B cell (primary cell): ENCODE measurements at regions not wholly inside any gene's neighbourhood (a gene's known extent, or its start where the extent isn't known, plus 50 kb on each side); places are given as distances from the start of the nearest gene placed in this dataset.
"Not testable (repeated sequence)": the region's sequence is repeated elsewhere in the genome, so short reads cannot be mapped to it uniquely, and the experiment has no call there.

Source experiments
- ATAC-seq: fragments of 200-7000 bp; cut with Tn5 transposase; one replicate; pipeline ENCODE4 v1.10.0; 2021; ENCODE audit warnings: low read depth, mild to moderate bottlenecking, moderate number of reproducible peaks, moderate library complexity
- CTCF ChIA-PET: fragments of 350-600 bp; sonication (Branson Sonifier 250); formaldehyde crosslinking; loops from one replicate; lab custom pipeline; 2021; ENCODE audit warnings: antibody characterized with exemption, inconsistent platforms; lab: Charles Lee
- POLR2A ChIA-PET: fragments of 350-600 bp; sonication (Branson Sonifier 250); formaldehyde crosslinking; loops from one replicate; lab custom pipeline; 2021; ENCODE audit warnings: antibody characterized with exemption; lab: Charles Lee
- DNase-seq: peaks from one replicate; pipeline ENCODE4 v3.0.0; 2013
- H2AFZ ChIP-seq: 2 replicates; pipeline ENCODE4 v1.6.1; 2012; ENCODE audit warnings: mild to moderate bottlenecking, low read depth, low read length; ENCODE audit not compliant: insufficient read depth, poor library complexity, severe bottlenecking
- H3K27ac ChIP-seq, 2 donors: 1 replicate in 1 of 2; 2 replicates in 1 of 2; pipeline ENCODE4 v1.5.1; 2012 to 2013; ENCODE audit warnings: low read length in 2 of 2, mild to moderate bottlenecking in 2 of 2, moderate library complexity in 1 of 2
- H3K27me3 ChIP-seq, 4 experiments: fragments of 200-600 bp in 1 of 4; sonication (generic) in 1 of 4; replicated peaks in 1 of 4; 1 replicate in 2 of 4; 2 replicates in 2 of 4; pipeline versions ENCODE4 v1.6.1 to v1.7.0; 2013 to 2016; ENCODE audit warnings: low read length in 3 of 4, mild to moderate bottlenecking in 2 of 4, mixed read lengths in 1 of 4, moderate library complexity in 1 of 4; ENCODE audit not compliant: insufficient read depth in 4 of 4, control insufficient read depth in 3 of 4; ENCODE audit errors: control extremely low read depth in 1 of 4
- H3K36me3 ChIP-seq, 2 experiments: replicated peaks in 1 of 2; 1 replicate in 1 of 2; 2 replicates in 1 of 2; pipeline versions ENCODE4 v1.6.1 to v1.7.1; 2013; ENCODE audit warnings: low read length in 1 of 2; ENCODE audit not compliant: insufficient read depth in 2 of 2, control insufficient read depth in 1 of 2; ENCODE audit errors: control extremely low read depth in 1 of 2, extremely low read depth in 1 of 2
- H3K4me1 ChIP-seq, 2 donors: fragments of 200-600 bp in 1 of 2; sonication (generic) in 1 of 2; 1 replicate in 1 of 2; 2 replicates in 1 of 2; pipeline versions ENCODE4 v1.5.1 to v1.6.1; 2013 to 2017; ENCODE audit warnings: low read length in 2 of 2; ENCODE audit not compliant: control insufficient read depth in 2 of 2, insufficient read depth in 2 of 2
- H3K4me2 ChIP-seq: replicated peaks from 2 replicates; pipeline ENCODE3; 2012; ENCODE audit warnings: mild to moderate bottlenecking, low read depth, low read length; ENCODE audit not compliant: poor library complexity, severe bottlenecking
- H3K4me3 ChIP-seq, 5 experiments: fragments of 200-600 bp in 1 of 5; sonication (generic) in 1 of 5; 1 replicate in 3 of 5; 2 replicates in 2 of 5; pipeline versions ENCODE4 v1.5.1 to v1.7.0; 2011 to 2016; ENCODE audit warnings: low read length in 4 of 5, mild to moderate bottlenecking in 4 of 5, low read depth in 2 of 5, control low read depth in 1 of 5, moderate library complexity in 1 of 5; ENCODE audit not compliant: insufficient read depth in 1 of 5; ENCODE audit errors: control extremely low read depth in 1 of 5, extremely low read depth in 1 of 5
- H3K79me2 ChIP-seq: fragments of 200-600 bp; sonication (generic); one replicate; pipeline ENCODE4 v1.6.0; 2016; ENCODE audit warnings: low read length; ENCODE audit not compliant: control insufficient read depth, insufficient read depth
- H3K9ac ChIP-seq: fragments of 200-600 bp; sonication (generic); 2 replicates; pipeline ENCODE4 v1.6.1; 2017; ENCODE audit warnings: mild to moderate bottlenecking, low read length, moderate library complexity
- H3K9me3 ChIP-seq, 3 donors: one replicate each; pipeline versions ENCODE4 v1.6.1 to v1.7.1; 2013; ENCODE audit warnings: low read length in 2 of 3; ENCODE audit not compliant: control insufficient read depth in 2 of 3, insufficient read depth in 1 of 3; ENCODE audit errors: control extremely low read depth in 1 of 3
- H4K20me1 ChIP-seq: 2 replicates; pipeline ENCODE4 v1.6.0; 2012; ENCODE audit warnings: mild to moderate bottlenecking, low read length; ENCODE audit not compliant: insufficient read depth, control insufficient read depth, poor library complexity, severe bottlenecking
- H3K27ac Mint-ChIP-seq: one replicate; pipeline ENCODE4 v1.8.0; 2021; ENCODE audit warnings: mixed read lengths
- H3K27me3 Mint-ChIP-seq: one replicate; pipeline ENCODE4 v1.8.0; 2021; ENCODE audit warnings: mixed read lengths
- H3K4me1 Mint-ChIP-seq: one replicate; pipeline ENCODE4 v1.8.0; 2021; ENCODE audit warnings: mixed read lengths
- H3K4me3 Mint-ChIP-seq: one replicate; pipeline ENCODE4 v1.8.0; 2021; ENCODE audit warnings: mixed read lengths
- H3K9me3 Mint-ChIP-seq: one replicate; pipeline ENCODE4 v1.8.0; 2022; ENCODE audit warnings: mixed read lengths; ENCODE audit not compliant: insufficient read depth
- CTCF ChIP-seq: fragments of 200-600 bp; IDR thresholded peaks from one replicate; pipeline ENCODE4 v1.8.0; 2022; ENCODE audit warnings: antibody characterized with exemption, mild to moderate bottlenecking
- EZH2 ChIP-seq: IDR thresholded peaks from 2 replicates; pipeline ENCODE4 v1.6.1; 2012; ENCODE audit warnings: borderline replicate concordance, low read depth, mild to moderate bottlenecking, moderate library complexity, low read length; ENCODE audit not compliant: insufficient read depth, poor library complexity, severe bottlenecking
- WGBS: methylation state at CpG from one replicate; pipeline ENCODE4 v1.1.5; 2013; ENCODE audit warnings: missing lambda C conversion rate; ENCODE audit not compliant: insufficient coverage; 5-methylcytosine and 5-hydroxymethylcytosine counted together
- intact Hi-C: fragments of 100-400 bp; cut with micrococcal nuclease; formaldehyde crosslinking; loops from one replicate; pipeline ENCODE4 v1.10.0; 2022

GRCh38 chr1:148386617-148387016, 96.5 kb downstream of the PPIAL4G start:
- Mint-ChIP-seq H3K9me3 (no peaks in the 10 kb centered on the region), H3K27me3 (no peaks in the 10 kb centered on the region), H3K27ac (peak overlapping the region; percentile 80), H3K4me3 (peak overlapping the region; percentile 16), H3K4me1 (peaks cover 53% of the 10 kb centered on the region)
- Histone ChIP-seq H3K36me3 (no peaks in the 10 kb centered on the region), H3K9ac (no peak overlapping the region), H3K27ac (peak overlapping the region in 1 of 2 donors; percentile 75), H3K79me2 (peaks cover 36% of the 10 kb centered on the region), H3K4me2 (no peak overlapping the region), H2AFZ (no peak overlapping the region), H3K9me3 (peaks cover 0 to 2% (median 0%) of the 10 kb centered on the region in 3 donors), H3K27me3 (no peaks in the 10 kb centered on the region), H3K4me3 (no peak overlapping the region), H4K20me1 (no peaks in the 10 kb centered on the region), H3K4me1 (peaks cover 35 to 39% of the 10 kb centered on the region in 2 donors)
- no peak for TF ChIP-seq CTCF
- no peak for TF ChIP-seq EZH2
- WGBS = no CpG with 5 or more reads among the region's 1 CpG
- DNase-seq = no peak
- no peak for ATAC-seq
- intact Hi-C loops = no loop called here
- POLR2A ChIA-PET = interaction anchor here (1.1 kb wide), 1 partner anchor 52 kb away, joined by 3 read pairs; no protein-coding TSS in a partner anchor
- CTCF ChIA-PET = interaction anchor here (1.1 kb wide), 1 partner anchor 42 kb away, joined by 3 read pairs; no protein-coding TSS in a partner anchor

GRCh38 chr1:148386031-148386398, 97.1 kb downstream of the PPIAL4G start:
- intact Hi-C loops, H2AFZ ChIP-seq, H3K27me3 ChIP-seq, ATAC-seq, H3K9me3 Mint-ChIP-seq, POLR2A ChIA-PET, DNase-seq, H3K9ac ChIP-seq, H3K4me3 ChIP-seq, H3K9me3 ChIP-seq, H3K36me3 ChIP-seq, H3K27me3 Mint-ChIP-seq, H4K20me1 ChIP-seq: not testable (repeated sequence)
- peaks cover 35 to 39% of the 10 kb centered on the region in 2 donors for H3K4me1 ChIP-seq
- H3K79me2 ChIP-seq = peaks cover 36% of the 10 kb centered on the region
- Mint-ChIP-seq H3K4me3 (peak overlapping the region; percentile 42), H3K27ac (peak overlapping the region; percentile 80), H3K4me1 (peaks cover 53% of the 10 kb centered on the region)
- peak overlapping the region; percentile 48 to 75 for H3K27ac ChIP-seq
- 71% methylated on average over 1 of the region's 4 CpGs for WGBS
- peak overlapping the region; percentile 31 for H3K4me2 ChIP-seq
- CTCF ChIA-PET = interaction anchor here (0.9 to 1.5 kb wide), 2 partner anchors 13 to 18 kb away, joined by 3 to 5 read pairs; no protein-coding TSS in a partner anchor
